ENCODE measurements at regions not wholly inside any gene's neighbourhood (a gene's known extent, or its start where the extent isn't known, plus 50 kb on each side); places are given as distances from the start of the nearest gene placed in this dataset.

DNA sequence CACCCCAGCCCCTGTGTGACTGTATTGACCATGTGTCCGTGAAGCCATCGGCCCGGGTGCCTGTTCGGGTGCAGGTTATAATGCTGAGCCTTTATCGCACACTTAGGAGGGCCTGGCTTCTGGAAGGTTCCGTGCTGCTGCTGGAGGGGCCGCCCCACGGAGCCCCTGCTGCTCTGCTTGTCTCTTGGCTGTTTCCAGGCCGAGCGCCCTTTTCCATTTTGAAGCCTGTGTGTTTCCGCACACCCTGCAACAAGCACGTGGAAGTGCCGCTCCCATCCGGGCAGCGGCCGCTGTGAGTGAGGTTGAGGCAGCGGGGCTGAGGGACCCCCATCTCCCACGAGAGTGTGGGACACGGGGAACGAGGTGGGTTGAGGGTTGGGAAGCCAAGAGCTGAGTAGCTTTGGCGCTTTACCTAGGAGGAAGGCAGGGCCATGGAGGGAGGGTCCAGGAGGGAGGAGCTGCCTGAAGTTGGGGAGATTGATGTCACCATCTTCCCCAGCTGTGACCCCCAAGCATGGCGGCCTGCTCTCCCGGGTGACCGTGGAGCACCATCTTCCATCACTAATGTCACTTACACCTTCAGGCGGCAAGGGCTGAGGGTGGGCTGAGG is 200.1 kb upstream of the GSE1 start:
- TF ChIP-seq, protein P1, sequence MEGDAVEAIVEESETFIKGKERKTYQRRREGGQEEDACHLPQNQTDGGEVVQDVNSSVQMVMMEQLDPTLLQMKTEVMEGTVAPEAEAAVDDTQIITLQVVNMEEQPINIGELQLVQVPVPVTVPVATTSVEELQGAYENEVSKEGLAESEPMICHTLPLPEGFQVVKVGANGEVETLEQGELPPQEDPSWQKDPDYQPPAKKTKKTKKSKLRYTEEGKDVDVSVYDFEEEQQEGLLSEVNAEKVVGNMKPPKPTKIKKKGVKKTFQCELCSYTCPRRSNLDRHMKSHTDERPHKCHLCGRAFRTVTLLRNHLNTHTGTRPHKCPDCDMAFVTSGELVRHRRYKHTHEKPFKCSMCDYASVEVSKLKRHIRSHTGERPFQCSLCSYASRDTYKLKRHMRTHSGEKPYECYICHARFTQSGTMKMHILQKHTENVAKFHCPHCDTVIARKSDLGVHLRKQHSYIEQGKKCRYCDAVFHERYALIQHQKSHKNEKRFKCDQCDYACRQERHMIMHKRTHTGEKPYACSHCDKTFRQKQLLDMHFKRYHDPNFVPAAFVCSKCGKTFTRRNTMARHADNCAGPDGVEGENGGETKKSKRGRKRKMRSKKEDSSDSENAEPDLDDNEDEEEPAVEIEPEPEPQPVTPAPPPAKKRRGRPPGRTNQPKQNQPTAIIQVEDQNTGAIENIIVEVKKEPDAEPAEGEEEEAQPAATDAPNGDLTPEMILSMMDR (IDR thresholded peaks at IDR 0.05): no peak
- no peak for TF ChIP-seq POLR2A (IDR thresholded peaks at IDR 0.05)
